ENCODE measurements at regions not wholly inside any gene's neighbourhood (a gene's known extent, or its start where the extent isn't known, plus 50 kb on each side); places are given as distances from the start of the nearest gene placed in this dataset.

DNA sequence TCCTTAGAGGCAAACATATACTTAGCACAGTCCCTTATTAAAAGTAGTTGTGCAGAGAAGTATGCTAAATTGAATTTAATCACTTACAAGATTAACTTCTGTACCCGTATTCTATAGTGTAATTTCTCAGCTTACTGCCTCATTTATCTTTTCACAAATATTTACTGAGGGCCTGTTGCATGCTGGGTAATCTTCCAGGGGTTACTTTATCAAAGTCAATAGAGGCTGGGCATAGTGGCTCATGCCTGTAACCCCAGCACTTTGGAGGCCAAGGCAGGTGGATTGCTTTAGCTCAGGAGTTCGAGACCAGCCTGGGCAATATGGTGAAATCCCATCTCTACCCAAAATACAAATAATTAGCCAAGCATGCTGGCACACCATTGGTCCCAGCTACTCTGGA, 111.7 kb upstream of the RAB27B start:
- ATAC-seq (no peak), DNase-seq (ENCODE audit: low spot score) (no peak)

- DNase-seq (ENCODE audit: low spot score): no peak
- no peak for ATAC-seq
Observed at GRCh38 chr18:54717673-54718407, 110.4 kb upstream of the RAB27B start.

GRCh38 chr18:54718408-54718773, 109.9 kb upstream of the RAB27B start:
- DNase-seq (ENCODE audit: low spot score): no peak
- no peak for ATAC-seq

DNA sequence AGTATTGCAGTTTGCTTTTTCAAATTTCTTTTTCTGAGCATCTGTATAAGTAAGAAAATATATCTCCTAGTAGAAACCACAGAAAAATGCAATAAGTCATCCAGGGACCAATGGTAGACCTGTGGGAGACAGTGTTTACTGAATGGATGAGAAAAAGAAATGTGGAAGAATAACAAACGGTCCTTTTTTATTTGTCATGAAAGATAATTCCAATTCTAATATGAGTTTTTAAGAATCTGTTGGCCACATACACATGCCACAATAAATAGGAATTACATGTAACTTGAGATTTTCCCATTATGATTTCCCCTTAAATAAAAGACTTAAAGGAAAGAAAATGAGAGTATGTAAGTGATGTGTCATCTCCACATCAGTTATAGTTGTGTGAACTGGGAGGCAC, 107.7 kb upstream of the RAB27B start:
- DNase-seq (ENCODE audit: low spot score) (no peak), ATAC-seq (no peak)

- DNase-seq (ENCODE audit: low spot score) (no peak), ATAC-seq (no peak)
Observed at GRCh38 chr18:54726143-54726542, 102.1 kb upstream of the RAB27B start.

DNA sequence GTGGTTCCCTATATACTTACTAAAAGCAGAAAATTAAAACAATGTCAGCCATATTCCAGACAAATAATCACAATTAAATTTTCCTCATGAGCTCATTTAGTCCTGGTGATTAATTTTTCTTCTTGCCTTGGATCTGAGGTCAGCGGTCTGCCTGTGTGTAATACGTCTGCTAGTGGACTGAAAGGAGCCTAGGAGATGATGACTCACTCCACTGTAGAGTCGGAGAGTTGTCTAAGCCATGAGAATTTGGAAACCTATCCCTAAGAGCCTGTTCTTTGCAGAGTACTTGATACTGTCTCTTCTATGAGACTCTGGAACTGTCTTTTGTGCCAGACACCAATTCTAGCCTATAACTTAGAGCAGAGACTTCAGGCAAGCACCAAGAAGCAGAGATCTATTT, 94.2 kb upstream of the RAB27B start:
- DNase-seq (ENCODE audit: low spot score): no peak
- no peak for ATAC-seq

- no peak for ATAC-seq
- no peak for DNase-seq (ENCODE audit: low spot score)
Observed at GRCh38 chr18:54736981-54737380, 91.3 kb upstream of the RAB27B start.

DNA sequence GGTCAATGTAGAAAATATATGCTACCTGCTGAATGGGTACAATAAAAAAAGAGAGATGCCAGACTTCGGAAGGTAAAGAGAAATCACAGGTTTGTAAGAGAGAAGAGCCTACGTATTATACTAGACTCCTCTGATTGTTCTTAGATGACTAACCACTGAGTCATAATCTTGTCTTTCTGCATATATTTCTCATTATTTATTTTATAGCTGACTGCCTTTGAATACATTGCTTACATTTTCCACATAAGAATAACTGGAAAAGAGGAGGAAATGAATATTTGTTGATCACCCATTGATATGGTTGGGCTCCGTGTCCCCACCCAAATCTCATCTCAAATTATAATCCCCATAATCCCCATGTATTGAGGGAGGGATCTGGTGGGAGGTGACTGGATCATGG, 90.3 kb upstream of the RAB27B start:
- DNase-seq (ENCODE audit: low spot score) (no peak), ATAC-seq (no peak)

DNA sequence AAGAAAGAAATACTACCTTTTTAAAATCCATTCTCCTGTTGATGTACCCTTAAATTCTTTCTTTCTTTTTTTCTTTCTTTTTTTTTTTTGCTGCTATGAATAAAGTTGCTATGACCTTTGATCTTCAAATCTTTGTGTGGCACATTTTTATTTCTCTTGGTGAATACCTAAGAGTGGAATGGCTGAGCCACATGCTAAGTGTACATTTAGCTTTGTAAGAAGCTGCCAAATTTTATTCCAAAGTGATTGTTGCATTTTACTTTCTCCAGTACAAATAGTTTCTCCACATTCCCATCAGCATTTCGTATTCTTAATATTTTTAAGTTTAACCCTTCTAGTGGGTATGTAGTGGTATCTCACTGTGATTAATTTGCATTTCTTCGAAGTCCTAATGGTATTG, 88.8 kb upstream of the RAB27B start:
- no peak for ATAC-seq
- no peak for DNase-seq (ENCODE audit: low spot score)

- DNase-seq (ENCODE audit: low spot score) (no peak), ATAC-seq (no peak)
Observed at GRCh38 chr18:54740136-54740846, 88.0 kb upstream of the RAB27B start.

DNA sequence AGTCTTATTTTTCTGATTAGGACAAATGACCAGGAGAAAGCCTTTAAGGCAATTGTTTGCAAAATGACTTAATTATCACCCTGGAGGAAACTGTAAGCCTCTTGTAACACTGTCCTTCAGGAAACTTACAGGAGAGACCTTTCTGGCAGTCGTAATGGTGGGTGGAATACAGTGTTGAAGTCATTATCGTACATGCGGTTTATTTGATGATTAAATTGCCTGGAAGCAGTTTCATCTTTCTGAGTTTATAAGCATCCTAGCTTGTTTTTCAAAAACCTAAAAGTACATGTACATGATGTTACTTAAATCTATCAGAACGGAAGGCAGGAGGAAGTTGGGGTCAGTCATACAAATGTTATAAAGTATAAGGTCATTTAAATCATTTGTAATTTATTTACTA, 86.2 kb upstream of the RAB27B start:
- DNase-seq (ENCODE audit: low spot score) (no peak), ATAC-seq (no peak)

GRCh38 chr18:54742659-54743604, 85.3 kb upstream of the RAB27B start:
- ATAC-seq: peak; percentile 57
- DNase-seq (ENCODE audit: low spot score): peak; percentile 47

DNA sequence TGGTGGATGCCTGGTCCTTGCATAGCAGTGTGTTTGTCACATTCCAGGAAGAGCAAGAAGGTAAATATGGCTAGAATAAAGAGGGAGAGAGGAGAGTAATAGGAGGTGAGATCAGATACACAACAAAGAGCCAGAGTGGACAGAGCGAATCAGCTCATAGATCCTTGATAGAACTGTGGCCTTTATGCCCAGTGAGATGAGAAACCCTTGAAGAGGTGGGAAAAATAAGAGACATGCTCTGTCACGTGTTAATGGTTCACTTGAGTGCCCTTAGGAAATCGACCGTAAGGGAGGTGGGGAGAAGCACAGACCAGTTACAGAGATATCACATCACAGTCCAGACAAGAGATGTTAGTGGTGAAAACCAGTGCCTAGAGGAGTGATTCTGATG, 84.7 kb upstream of the RAB27B start:
- DNase-seq (ENCODE audit: low spot score) (no peak), ATAC-seq (no peak)

- ATAC-seq (no peak), DNase-seq (ENCODE audit: low spot score) (no peak)
Observed at GRCh38 chr18:54749291-54749690, 79.0 kb upstream of the RAB27B start.

- DNase-seq (ENCODE audit: low spot score): no peak
- ATAC-seq: peak; percentile 55
Observed at GRCh38 chr18:54750350-54750749, 77.9 kb upstream of the RAB27B start.

DNA sequence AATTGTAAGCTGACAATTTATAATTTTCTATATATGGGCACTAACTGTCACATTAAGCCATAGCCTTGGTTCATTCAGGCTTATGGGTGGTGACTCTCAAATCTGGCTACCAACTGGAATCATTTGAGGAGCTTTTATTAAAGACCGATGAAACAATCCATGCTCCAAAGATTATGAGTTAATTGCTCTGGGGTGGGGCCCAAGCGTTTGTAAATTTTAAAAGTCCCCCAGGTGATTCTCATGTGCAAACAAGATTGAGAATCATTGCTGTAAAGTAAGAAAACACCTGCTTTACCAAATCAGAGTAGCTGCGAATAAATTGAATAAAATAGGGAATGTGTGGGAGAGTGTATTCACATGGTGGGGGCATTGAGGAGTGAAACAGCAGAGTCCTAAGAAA, 76.1 kb upstream of the RAB27B start:
- DNase-seq (ENCODE audit: low spot score): no peak
- ATAC-seq: no peak

GRCh38 chr18:54755456-54755855, 72.8 kb upstream of the RAB27B start:
- ATAC-seq: no peak
- no peak for DNase-seq (ENCODE audit: low spot score)

- ATAC-seq (no peak), DNase-seq (ENCODE audit: low spot score) (no peak)
Observed at GRCh38 chr18:54762386-54762785, 65.9 kb upstream of the RAB27B start.

GRCh38 chr18:54764786-54765185, 63.5 kb upstream of the RAB27B start:
- no peak for ATAC-seq

DNA sequence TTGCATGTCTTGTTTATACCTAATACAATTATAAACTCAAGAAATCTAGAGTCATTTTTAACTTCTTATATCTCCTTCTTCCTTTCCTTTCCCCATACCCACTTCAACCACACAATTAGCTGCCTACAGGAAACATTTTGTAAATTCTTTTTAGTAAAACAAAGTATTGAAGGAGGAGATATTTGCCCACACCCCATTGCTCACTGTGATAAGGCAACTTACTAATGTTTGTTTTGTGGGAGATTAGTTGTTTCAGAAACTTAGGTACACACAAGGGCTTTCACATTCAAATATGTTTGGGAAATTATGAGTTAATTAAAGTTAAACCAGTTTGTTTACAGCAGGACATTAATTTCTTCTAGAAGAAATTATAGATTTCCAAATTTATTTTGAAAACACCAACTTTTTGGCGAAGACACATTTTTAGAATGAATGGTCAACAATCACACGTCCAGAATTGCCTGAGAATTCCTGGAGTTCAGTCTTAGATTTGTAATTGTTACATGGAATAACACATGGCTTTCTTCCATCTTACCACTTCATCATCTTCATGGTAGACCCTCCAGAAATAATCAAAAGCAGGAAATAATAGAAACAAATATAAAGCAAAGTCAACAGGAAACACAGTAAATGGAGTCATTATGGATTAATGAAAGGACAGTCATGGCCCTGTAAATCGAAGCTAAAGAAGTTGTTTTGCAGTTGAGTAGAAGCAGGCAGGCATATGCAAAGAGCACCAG, 62.5 kb upstream of the RAB27B start:
- DNase-seq (ENCODE audit: low spot score) (no peak), ATAC-seq (no peak)

More at GRCh38 chr18:54764786-54765185, 63.5 kb upstream of the RAB27B start:
- DNase-seq (ENCODE audit: low spot score): no peak

- ATAC-seq (peak; percentile 11), DNase-seq (ENCODE audit: low spot score) (no peak)
Observed at GRCh38 chr18:54766634-54767033, 61.6 kb upstream of the RAB27B start.
